Germinal center (tissue), 1 donor: ENCODE measurements at regions not wholly inside any gene's neighbourhood (a gene's known extent, or its start where the extent isn't known, plus 50 kb on each side); places are given as distances from the start of the nearest gene placed in this dataset.
A peak's percentile ranks its signal among the peaks of the same experiment; 100 is the strongest.

Experiments
- DNase-seq: peaks from one replicate; pipeline ENCODE4 v3.0.0; 2012; ENCODE audit warnings: mixed read lengths, low spot score

- DNase-seq = no peak
These were observed 215.6 kb downstream of the PIK3R1 start for GRCh38 chr5:68431186-68431585.

GRCh38 chr5:68431601-68432337 lies 216.2 kb downstream of the PIK3R1 start:
- no peak for DNase-seq

GRCh38 chr5:68432682-68433081 lies 217.1 kb downstream of the PIK3R1 start:
- DNase-seq = no peak

- no peak for DNase-seq
These were observed 218.0 kb downstream of the PIK3R1 start for GRCh38 chr5:68433526-68433922.

- peak; percentile 81 for DNase-seq
These were observed 218.6 kb downstream of the PIK3R1 start for GRCh38 chr5:68433923-68434879.

GRCh38 chr5:68435611-68436010 lies 220.1 kb downstream of the PIK3R1 start:
- DNase-seq = peak; percentile 45

- no peak for DNase-seq
These were observed 221.3 kb downstream of the PIK3R1 start for GRCh38 chr5:68436686-68437520.

- DNase-seq = no peak
These were observed 223.3 kb downstream of the PIK3R1 start for GRCh38 chr5:68438876-68439275.

- no peak for DNase-seq
These were observed 224.7 kb downstream of the PIK3R1 start for GRCh38 chr5:68440245-68440644.

GRCh38 chr5:68440651-68441050 lies 225.1 kb downstream of the PIK3R1 start:
- no peak for DNase-seq

- no peak for DNase-seq
These were observed 225.9 kb downstream of the PIK3R1 start for GRCh38 chr5:68441309-68442073.

- no peak for DNase-seq
These were observed 227.5 kb downstream of the PIK3R1 start for GRCh38 chr5:68443091-68443490.

GRCh38 chr5:68444048-68444447 lies 228.5 kb downstream of the PIK3R1 start:
- no peak for DNase-seq

GRCh38 chr5:68444833-68445232 lies 229.3 kb downstream of the PIK3R1 start:
- no peak for DNase-seq

GRCh38 chr5:68445257-68446069 lies 229.9 kb downstream of the PIK3R1 start:
- DNase-seq = no peak

GRCh38 chr5:68446070-68446357 lies 230.5 kb downstream of the PIK3R1 start:
- DNase-seq = no peak

- DNase-seq = no peak
These were observed 230.9 kb downstream of the PIK3R1 start for GRCh38 chr5:68446487-68446894.

- DNase-seq = no peak
These were observed 231.8 kb downstream of the PIK3R1 start for GRCh38 chr5:68447136-68447929.

- no peak for DNase-seq
These were observed 233.8 kb downstream of the PIK3R1 start for GRCh38 chr5:68449380-68449779.
